ENCODE measurements at regions not wholly inside any gene's neighbourhood (a gene's known extent, or its start where the extent isn't known, plus 50 kb on each side); places are given as distances from the start of the nearest gene placed in this dataset.

GRCh38 chr6:112745765-112746164 lies 398.6 kb downstream of the RFPL4B start:
- no peak for DNase-seq

- no peak for DNase-seq
Measured at GRCh38 chr6:112749673-112750072, 402.5 kb downstream of the RFPL4B start.

- DNase-seq = no peak
Measured at GRCh38 chr6:112752305-112752704, 405.2 kb downstream of the RFPL4B start.

GRCh38 chr6:112752791-112753190 lies 405.7 kb downstream of the RFPL4B start:
- DNase-seq = no peak

GRCh38 chr6:112760831-112761230 lies 413.7 kb downstream of the RFPL4B start:
- DNase-seq = no peak

- no peak for DNase-seq
Measured at GRCh38 chr6:112761740-112762139, 414.6 kb downstream of the RFPL4B start.

GRCh38 chr6:112764377-112764776 lies 417.2 kb downstream of the RFPL4B start:
- DNase-seq = no peak

- no peak for DNase-seq
Measured at GRCh38 chr6:112770308-112770707, 423.2 kb downstream of the RFPL4B start.

- DNase-seq = no peak
Measured at GRCh38 chr6:112773187-112773586, 426.1 kb downstream of the RFPL4B start.

- no peak for DNase-seq
Measured at GRCh38 chr6:112774319-112774718, 427.2 kb downstream of the RFPL4B start.

- no peak for DNase-seq
Measured at GRCh38 chr6:112780498-112781096, 433.5 kb downstream of the RFPL4B start.

- no peak for DNase-seq
Measured at GRCh38 chr6:112781241-112781640, 434.1 kb downstream of the RFPL4B start.

- DNase-seq = no peak
Measured at GRCh38 chr6:112785408-112785807, 438.3 kb downstream of the RFPL4B start.

- DNase-seq = no peak
Measured at GRCh38 chr6:112786801-112787200, 439.7 kb downstream of the RFPL4B start.

GRCh38 chr6:112787371-112787770 lies 440.2 kb downstream of the RFPL4B start:
- no peak for DNase-seq

- no peak for DNase-seq
Measured at GRCh38 chr6:112795316-112795715, 448.2 kb downstream of the RFPL4B start.

- no peak for DNase-seq
Measured at GRCh38 chr6:112796712-112797111, 449.6 kb downstream of the RFPL4B start.

GRCh38 chr6:112799889-112800288 lies 452.8 kb downstream of the RFPL4B start:
- DNase-seq = no peak

GRCh38 chr6:112800439-112800838 lies 453.3 kb downstream of the RFPL4B start:
- no peak for DNase-seq

- DNase-seq = no peak
Measured at GRCh38 chr6:112800916-112801315, 453.8 kb downstream of the RFPL4B start.

- no peak for DNase-seq
Measured at GRCh38 chr6:112801468-112802080, 454.4 kb downstream of the RFPL4B start.

- DNase-seq = no peak
Measured at GRCh38 chr6:112802144-112802543, 455.0 kb downstream of the RFPL4B start.

- DNase-seq = no peak
Measured at GRCh38 chr6:112804638-112805330, 457.7 kb downstream of the RFPL4B start.

- DNase-seq = no peak
Measured at GRCh38 chr6:112806163-112806865, 459.2 kb downstream of the RFPL4B start.
